Activated CD4-positive, CD25-positive, alpha-beta regulatory T cell (primary cell): ENCODE measurements at regions not wholly inside any gene's neighbourhood (a gene's known extent, or its start where the extent isn't known, plus 50 kb on each side); places are given as distances from the start of the nearest gene placed in this dataset.
"Not testable (repeated sequence)": the region's sequence is repeated elsewhere in the genome, so short reads cannot be mapped to it uniquely, and the experiment has no call there.

Source experiments
- DNase-seq, 4 experiments: peaks; one replicate each; lab custom pipeline; 2025; lab: John Stamatoyannopoulos, UW

GRCh38 chr7:42567051-42567450 lies 330.0 kb upstream of the GLI3 start:
- no peak for DNase-seq

- DNase-seq: no peak
These were observed 324.8 kb upstream of the GLI3 start for GRCh38 chr7:42561797-42562196.

DNA sequence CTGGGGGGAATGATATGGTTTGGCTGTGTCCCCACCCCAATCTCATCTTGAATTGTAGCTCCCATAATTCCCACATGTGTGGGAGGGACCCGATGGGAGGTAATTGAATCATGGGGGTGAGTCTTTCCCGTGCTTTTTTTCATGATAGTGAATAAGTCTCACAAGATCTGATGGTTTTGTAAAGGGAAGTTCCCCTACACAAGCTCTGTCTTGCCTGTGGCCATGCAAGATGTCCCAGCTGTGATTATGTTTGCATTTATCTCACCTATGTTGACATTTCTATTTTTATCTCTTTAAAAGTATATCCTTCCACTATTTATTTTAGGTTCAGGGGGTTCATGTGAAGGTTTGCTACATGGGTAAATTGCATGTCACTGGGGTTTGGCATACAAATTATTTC lies 323.9 kb upstream of the GLI3 start:
- DNase-seq: no peak

- not testable (repeated sequence) for DNase-seq
These were observed 317.9 kb upstream of the GLI3 start for GRCh38 chr7:42554932-42555331.

GRCh38 chr7:42552227-42552626 lies 315.2 kb upstream of the GLI3 start:
- no peak for DNase-seq

GRCh38 chr7:42550706-42551470 lies 313.9 kb upstream of the GLI3 start:
- DNase-seq: no peak

DNA sequence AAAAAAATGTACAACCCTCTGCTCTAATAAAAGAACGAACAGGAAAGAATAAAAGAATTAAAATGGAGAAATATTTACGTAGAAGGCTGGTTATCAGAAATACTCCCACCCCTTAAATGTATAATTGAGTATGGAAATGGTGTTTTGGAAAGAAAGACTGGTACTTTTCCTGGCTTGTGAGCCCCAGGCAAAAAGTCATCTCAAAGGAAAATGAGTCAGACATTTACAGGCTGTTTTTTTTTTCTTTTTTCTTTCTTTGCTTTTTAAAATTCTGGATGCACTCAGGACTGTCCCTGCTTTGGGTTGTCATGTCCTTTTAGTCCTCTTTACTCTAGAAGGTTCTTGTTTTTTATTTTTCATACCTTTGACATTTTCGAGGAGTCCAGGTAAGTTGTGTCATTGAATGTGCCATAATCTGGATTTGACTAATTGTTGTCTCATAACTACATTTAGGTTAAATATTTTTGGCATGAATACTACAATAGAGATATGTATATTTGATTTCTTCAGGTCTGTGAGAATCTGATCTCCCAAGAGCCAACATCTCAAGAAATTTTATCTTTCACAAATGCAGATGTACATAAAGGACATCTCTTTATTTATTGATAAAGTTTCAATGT lies 313.0 kb upstream of the GLI3 start:
- DNase-seq: no peak

DNA sequence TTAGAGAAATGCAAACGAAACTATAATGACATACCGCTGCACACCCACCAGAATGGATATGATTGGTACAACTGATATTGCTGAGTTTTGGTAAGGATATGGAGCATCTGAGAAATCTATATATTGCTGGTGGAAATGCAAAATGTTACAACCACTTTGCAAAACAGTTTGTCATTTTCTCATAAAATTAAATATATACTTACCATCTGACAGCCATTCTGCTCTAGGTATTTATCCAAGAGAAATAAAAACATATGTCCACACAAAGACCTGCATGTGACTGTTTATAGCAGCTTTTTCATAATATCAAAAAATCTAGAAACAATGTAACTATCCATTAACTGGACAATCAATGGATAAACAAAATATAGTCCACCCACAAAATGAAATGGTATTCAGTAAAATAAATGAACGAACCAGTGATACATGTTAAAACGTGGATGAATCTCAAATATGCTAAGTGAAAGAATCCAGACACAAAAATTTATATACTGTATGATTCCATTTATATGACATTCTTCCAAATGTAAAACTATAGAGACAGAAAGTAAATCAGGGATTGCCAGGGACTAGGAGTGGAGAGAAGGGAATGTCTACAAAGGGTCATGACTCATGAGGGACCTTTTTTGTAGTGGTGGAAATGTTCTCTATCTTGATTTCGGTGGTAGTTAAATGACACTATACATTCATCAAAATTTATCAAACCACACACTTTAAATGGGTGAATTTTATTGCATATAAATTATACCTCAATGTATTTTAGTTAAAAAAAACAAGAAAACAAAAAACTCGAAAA lies 312.0 kb upstream of the GLI3 start:
- DNase-seq: no peak

- no peak for DNase-seq
These were observed 308.2 kb upstream of the GLI3 start for GRCh38 chr7:42545049-42545724.

DNA sequence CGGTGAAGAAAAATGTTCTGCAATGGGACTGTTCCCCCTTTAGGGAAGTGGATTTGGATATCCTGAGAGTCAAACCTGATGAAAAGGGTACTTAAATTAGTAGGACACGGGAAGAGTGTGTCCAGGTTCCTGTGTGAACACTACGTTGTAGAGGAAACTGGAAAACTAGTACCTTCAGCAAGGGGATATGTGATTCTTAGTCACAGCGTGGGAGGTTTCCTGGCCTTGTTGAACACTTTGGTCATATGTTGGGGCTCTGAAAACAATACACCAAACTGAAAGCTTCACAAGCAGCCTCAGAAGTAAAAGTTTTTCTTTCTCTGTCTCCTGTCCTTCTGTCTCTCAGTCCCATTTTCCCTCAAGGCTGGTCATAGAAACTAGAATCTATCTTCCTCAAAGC lies 306.9 kb upstream of the GLI3 start:
- DNase-seq: no peak

- not testable (repeated sequence) for DNase-seq
These were observed 305.4 kb upstream of the GLI3 start for GRCh38 chr7:42542446-42542845.

DNA sequence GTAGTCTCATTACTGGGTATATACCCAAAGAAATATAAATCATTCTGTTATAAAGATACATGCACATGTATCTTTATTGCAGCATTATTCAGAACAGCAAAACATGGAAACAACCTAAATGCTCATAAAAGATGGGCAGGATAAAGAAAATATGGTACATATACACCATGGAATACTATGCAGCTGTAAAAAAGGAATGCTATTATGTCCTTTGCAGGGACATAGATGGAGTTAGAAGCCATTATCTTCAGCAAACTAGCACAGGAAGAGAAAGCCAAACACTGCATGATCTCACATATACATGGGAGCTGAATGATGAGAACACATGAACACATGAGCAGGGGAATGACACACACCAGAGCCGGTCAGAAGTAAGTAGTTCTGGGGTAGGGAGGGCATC lies 297.4 kb upstream of the GLI3 start:
- DNase-seq: no peak

DNA sequence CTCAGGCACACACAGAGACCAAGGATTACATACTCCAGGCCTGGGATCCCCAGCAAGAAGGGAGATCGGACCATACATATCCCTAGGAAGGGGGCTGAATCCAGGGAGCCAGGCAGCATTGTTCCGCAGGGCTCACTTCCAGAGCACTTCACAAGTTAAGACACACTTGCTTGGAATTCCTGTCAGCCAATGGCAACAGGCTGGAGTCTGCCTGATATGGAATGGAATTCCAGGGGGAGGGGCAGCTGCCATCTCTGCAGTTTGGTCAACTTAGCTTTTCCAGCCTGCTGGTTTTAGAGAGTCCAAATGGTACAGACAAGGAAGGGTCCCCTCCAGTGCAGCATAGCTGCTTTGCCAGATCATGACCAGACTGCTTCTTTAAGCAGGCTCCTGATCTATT lies 290.0 kb upstream of the GLI3 start:
- DNase-seq: no peak

DNA sequence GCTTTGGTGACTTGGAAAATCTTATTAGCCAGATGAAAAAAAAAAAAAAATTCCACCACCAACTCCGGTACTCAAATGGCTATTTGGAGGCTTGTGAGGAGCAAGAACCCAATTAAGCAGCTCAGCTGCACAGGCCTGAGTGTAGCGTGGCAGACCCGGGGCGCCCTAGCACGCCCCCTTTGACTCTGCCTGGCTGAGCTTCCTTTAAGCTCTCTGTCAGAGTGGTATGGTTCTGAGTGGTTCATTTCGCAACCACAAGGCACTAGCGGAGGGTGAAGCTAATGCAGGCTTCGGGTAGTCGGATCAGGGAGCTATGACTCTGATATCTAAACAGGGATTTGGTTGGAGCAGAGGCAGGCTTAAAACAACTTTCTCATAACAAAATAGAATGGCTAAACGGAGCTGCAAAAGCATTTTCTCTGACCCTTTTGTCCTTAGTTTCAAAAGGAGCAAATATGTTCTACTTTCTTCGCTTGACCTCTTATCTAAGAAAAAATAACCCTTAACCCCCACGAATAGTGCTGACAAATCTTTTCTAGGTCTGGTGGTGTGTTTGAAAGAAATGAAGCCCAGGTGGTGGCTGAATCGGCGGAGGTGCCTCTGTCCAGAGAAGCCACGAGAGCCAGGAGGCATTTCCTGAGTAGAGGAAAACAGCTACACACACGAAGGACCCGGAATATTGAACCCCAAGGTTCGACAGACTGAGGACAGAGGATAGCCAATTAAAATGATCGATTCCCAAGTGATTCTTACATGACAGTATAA lies 285.4 kb upstream of the GLI3 start:
- no peak for DNase-seq

- no peak for DNase-seq
These were observed 274.0 kb upstream of the GLI3 start for GRCh38 chr7:42511027-42511426.

DNA sequence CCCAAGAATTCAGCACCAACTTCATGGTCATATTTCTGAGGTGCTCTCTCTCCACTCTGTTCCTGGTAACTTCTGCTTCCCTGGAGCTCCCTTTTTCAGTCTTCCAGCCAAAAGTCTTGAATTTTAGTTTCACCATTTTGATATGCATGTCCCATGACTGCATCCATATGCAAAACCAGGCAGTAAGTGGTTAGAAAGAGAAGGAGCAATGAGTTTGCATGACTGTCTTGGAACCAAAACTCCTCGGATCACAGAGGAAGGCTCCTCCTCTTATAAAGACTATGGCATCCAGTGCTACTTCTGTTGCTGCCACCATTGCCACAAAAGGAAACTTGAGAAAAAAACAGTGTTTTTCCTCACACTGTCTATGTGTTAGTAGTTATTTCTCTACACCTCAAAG lies 269.1 kb upstream of the GLI3 start:
- DNase-seq: no peak

GRCh38 chr7:42502022-42502421 lies 265.0 kb upstream of the GLI3 start:
- no peak for DNase-seq

DNA sequence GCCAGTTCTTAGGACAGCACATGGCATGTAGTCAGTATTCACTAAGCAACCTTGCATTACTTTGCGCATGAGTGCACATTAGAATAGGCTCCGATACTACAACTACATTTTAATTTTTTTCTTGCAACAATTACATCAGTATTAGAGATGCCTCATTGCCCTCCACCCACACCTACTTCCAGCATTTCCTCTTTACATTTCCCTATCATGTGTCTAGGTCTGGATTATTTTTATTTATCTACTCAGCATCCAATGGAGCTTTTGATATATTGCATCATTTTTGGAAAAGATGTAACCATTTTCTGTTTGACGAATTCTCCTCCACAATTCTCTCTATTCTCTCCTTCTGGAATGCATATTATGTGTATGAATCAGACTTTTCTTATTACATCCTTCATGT lies 258.2 kb upstream of the GLI3 start:
- DNase-seq: no peak

GRCh38 chr7:42494736-42495135 lies 257.7 kb upstream of the GLI3 start:
- no peak for DNase-seq

GRCh38 chr7:42494199-42494710 lies 257.2 kb upstream of the GLI3 start:
- no peak for DNase-seq

- no peak for DNase-seq
These were observed 256.6 kb upstream of the GLI3 start for GRCh38 chr7:42493436-42494198.
